ENCODE measurements at regions not wholly inside any gene's neighbourhood (a gene's known extent, or its start where the extent isn't known, plus 50 kb on each side); places are given as distances from the start of the nearest gene placed in this dataset.
A peak's percentile ranks its signal among the peaks of the same experiment; 100 is the strongest.

GRCh38 chr3:64764386-64764929 is 76.7 kb upstream of the ADAMTS9 start:
- H3K4me3 ChIP-seq: no peak overlapping the region
- no peak for TF ChIP-seq POLR2AphosphoS5 (IDR thresholded peaks at IDR 0.05)
- TF ChIP-seq EP300 (IDR thresholded peaks at IDR 0.05; ENCODE audit: low read depth): no peak
- TF ChIP-seq POLR2A (IDR thresholded peaks at IDR 0.05): no peak
- TF ChIP-seq CTCF (IDR thresholded peaks at IDR 0.05): no peak
- no peak overlapping the region for H3K27ac ChIP-seq
- no peaks in the 10 kb centered on the region for H3K27me3 ChIP-seq
- H3K4me1 ChIP-seq: peaks cover 0 to 29% (median 2%) of the 10 kb centered on the region in 4 donors
- in situ Hi-C loops (cut with MboI; ENCODE audit: low pct_ligation_motif_present in 1 of 4, low pct_unique_long_range_greater_than_20kb in 1 of 4, low sequenced_read_pairs in 3 of 4): no loop called here
- no peaks in the 10 kb centered on the region for H3K36me3 ChIP-seq
- intact Hi-C loops (cut with DNase I; ENCODE audit: low total_unique reads): no loop called here
- 65 to 82% methylated on average over 5 to 6 of the region's 6 CpGs for WGBS, 2 donors (ENCODE audit: low coverage in 1 of 2)
- no peaks in the 10 kb centered on the region for H3K9me3 ChIP-seq
- DNase-seq: no peak

GRCh38 chr3:64763980-64764379 is 76.2 kb upstream of the ADAMTS9 start:
- TF ChIP-seq CTCF (IDR thresholded peaks at IDR 0.05) (no peak), POLR2A (IDR thresholded peaks at IDR 0.05) (no peak)
- intact Hi-C loops (cut with DNase I; ENCODE audit: low total_unique reads) (no loop called here), in situ Hi-C loops (cut with MboI; ENCODE audit: low pct_ligation_motif_present in 1 of 4, low pct_unique_long_range_greater_than_20kb in 1 of 4, low sequenced_read_pairs in 3 of 4) (no loop called here)
- no peak for DNase-seq
- no peaks in the 10 kb centered on the region for H3K36me3 ChIP-seq
- H3K4me3 ChIP-seq: no peak overlapping the region
- H3K27ac ChIP-seq: no peak overlapping the region
- peaks cover 0 to 31% (median 2%) of the 10 kb centered on the region in 4 donors for H3K4me1 ChIP-seq
- no peaks in the 10 kb centered on the region for H3K27me3 ChIP-seq
- no peaks in the 10 kb centered on the region for H3K9me3 ChIP-seq

GRCh38 chr3:64761729-64762128 is 73.9 kb upstream of the ADAMTS9 start:
- WGBS, 2 donors (ENCODE audit: low coverage in 1 of 2): 67% methylated on average over 5 of the region's 5 CpGs; no CpG with 5 or more reads in 1 of the 2 donors
- Histone ChIP-seq H3K36me3 (no peaks in the 10 kb centered on the region), H3K9me3 (no peaks in the 10 kb centered on the region), H3K27me3 (no peaks in the 10 kb centered on the region), H3K4me3 (no peak overlapping the region), H3K27ac (no peak overlapping the region), H3K4me1 (peaks cover 0 to 30% (median 2%) of the 10 kb centered on the region in 4 donors)
- no peak for DNase-seq
- TF ChIP-seq POLR2AphosphoS5 (IDR thresholded peaks at IDR 0.05) (no peak), CTCF (IDR thresholded peaks at IDR 0.05) (no peak), EP300 (IDR thresholded peaks at IDR 0.05; ENCODE audit: low read depth) (no peak), POLR2A (IDR thresholded peaks at IDR 0.05) (no peak)
- intact Hi-C loops (cut with DNase I; ENCODE audit: low total_unique reads) (no loop called here), in situ Hi-C loops (cut with MboI; ENCODE audit: low pct_ligation_motif_present in 1 of 4, low pct_unique_long_range_greater_than_20kb in 1 of 4, low sequenced_read_pairs in 3 of 4) (no loop called here)

- no peak for TF ChIP-seq EP300 (IDR thresholded peaks at IDR 0.05; ENCODE audit: low read depth)
- TF ChIP-seq CTCF (IDR thresholded peaks at IDR 0.05): no peak
- TF ChIP-seq POLR2A (IDR thresholded peaks at IDR 0.05): no peak
- no peak for TF ChIP-seq POLR2AphosphoS5 (IDR thresholded peaks at IDR 0.05)
- H3K9me3 ChIP-seq: no peaks in the 10 kb centered on the region
- H3K27ac ChIP-seq: peak overlapping the region in 3 of 4 donors; percentile 8 to 51 (median 30)
- intact Hi-C loops (cut with DNase I; ENCODE audit: low total_unique reads) (no loop called here), in situ Hi-C loops (cut with MboI; ENCODE audit: low pct_ligation_motif_present in 1 of 4, low pct_unique_long_range_greater_than_20kb in 1 of 4, low sequenced_read_pairs in 3 of 4) (no loop called here)
- no peaks in the 10 kb centered on the region for H3K27me3 ChIP-seq
- DNase-seq: no peak
- H3K4me1 ChIP-seq: peaks cover 0 to 19% (median 2%) of the 10 kb centered on the region in 4 donors
- H3K4me3 ChIP-seq: no peak overlapping the region
- WGBS, 2 donors (ENCODE audit: low coverage in 1 of 2): 65 to 78% methylated on average over 2 to 5 of the region's 5 CpGs
- no peaks in the 10 kb centered on the region for H3K36me3 ChIP-seq
These were observed 72.5 kb upstream of the ADAMTS9 start for GRCh38 chr3:64760258-64760657.

Data from transverse colon (tissue), 4 donors.